Hindlimb muscle (tissue), 1 donor: ENCODE measurements at regions not wholly inside any gene's neighbourhood (a gene's known extent, or its start where the extent isn't known, plus 50 kb on each side); places are given as distances from the start of the nearest gene placed in this dataset.

ENCODE experiments used
- DNase-seq: peaks from one replicate; pipeline ENCODE4 v3.0.0-alpha.2; 2013

- DNase-seq = no peak
These were observed 417.0 kb downstream of the GALR1 start for GRCh38 chr18:77666613-77667012.

GRCh38 chr18:77668219-77668618, 418.6 kb downstream of the GALR1 start:
- no peak for DNase-seq

- no peak for DNase-seq
These were observed 419.7 kb downstream of the GALR1 start for GRCh38 chr18:77669331-77669730.

- DNase-seq = peak; percentile 9
These were observed 422.0 kb downstream of the GALR1 start for GRCh38 chr18:77671456-77672167.

- DNase-seq = no peak
These were observed 427.3 kb downstream of the GALR1 start for GRCh38 chr18:77676910-77677309.

- DNase-seq = no peak
These were observed 427.9 kb downstream of the GALR1 start for GRCh38 chr18:77677536-77677935.

- no peak for DNase-seq
These were observed 430.2 kb downstream of the GALR1 start for GRCh38 chr18:77679869-77680268.

- DNase-seq = no peak
These were observed 450.4 kb downstream of the GALR1 start for GRCh38 chr18:77700051-77700450.

- no peak for DNase-seq
These were observed 452.3 kb downstream of the GALR1 start for GRCh38 chr18:77701977-77702376.

GRCh38 chr18:77702686-77703085, 453.0 kb downstream of the GALR1 start:
- DNase-seq = peak; percentile 45

GRCh38 chr18:77705301-77705700, 455.7 kb downstream of the GALR1 start:
- no peak for DNase-seq

- no peak for DNase-seq
These were observed 459.3 kb downstream of the GALR1 start for GRCh38 chr18:77708826-77709506.

GRCh38 chr18:77711096-77711495, 461.4 kb downstream of the GALR1 start:
- DNase-seq = no peak

- DNase-seq = no peak
These were observed 465.1 kb downstream of the GALR1 start for GRCh38 chr18:77714716-77715115.

GRCh38 chr18:77716282-77716681, 466.6 kb downstream of the GALR1 start:
- DNase-seq = no peak

- DNase-seq = no peak
These were observed 483.8 kb downstream of the GALR1 start for GRCh38 chr18:77733292-77733903.

GRCh38 chr18:77736842-77737241, 487.2 kb downstream of the GALR1 start:
- no peak for DNase-seq

GRCh38 chr18:77737405-77737804, 487.8 kb downstream of the GALR1 start:
- no peak for DNase-seq

- peak; percentile 59 for DNase-seq
These were observed 499.4 kb downstream of the GALR1 start for GRCh38 chr18:77749089-77749488.

- no peak for DNase-seq
These were observed 500.4 kb downstream of the GALR1 start for GRCh38 chr18:77750006-77750405.

- DNase-seq = no peak
These were observed 504.9 kb downstream of the GALR1 start for GRCh38 chr18:77754475-77755044.

- DNase-seq = no peak
These were observed 505.5 kb downstream of the GALR1 start for GRCh38 chr18:77755187-77755586.

- DNase-seq = no peak
These were observed 511.7 kb downstream of the GALR1 start for GRCh38 chr18:77761332-77761731.

GRCh38 chr18:77762014-77762413, 512.4 kb downstream of the GALR1 start:
- no peak for DNase-seq
